HCT116 (cell line): ENCODE measurements at regions not wholly inside any gene's neighbourhood (a gene's known extent, or its start where the extent isn't known, plus 50 kb on each side); places are given as distances from the start of the nearest gene placed in this dataset.

Source experiments
- EZH2 ChIP-seq: fragments of 200-600 bp; sonication (generic); IDR thresholded peaks from 2 replicates; pipeline ENCODE4 v1.6.1; 2017; ENCODE audit warnings: antibody characterized with exemption, mixed run types
- FOSL1 ChIP-seq: IDR thresholded peaks from 2 replicates; pipeline ENCODE4 v1.6.1; 2012; ENCODE audit warnings: low read depth
- JUND ChIP-seq: IDR thresholded peaks from 2 replicates; pipeline ENCODE4 v1.6.1; 2012
- TF ChIP-seq, protein P1 (sequence below): IDR thresholded peaks from 2 replicates; pipeline ENCODE4 v1.6.1; 2012
- TF ChIP-seq, protein P2 (sequence below), 3 experiments: fragments of 200-600 bp in 1 of 3; sonication (generic) in 1 of 3; IDR thresholded peaks in 2 of 3; conservative IDR thresholded peaks in 1 of 3; 2 replicates each; pipeline ENCODE4 v1.5.1; 2012 to 2017; ENCODE audit warnings: low read depth in 2 of 3, low read length in 2 of 3, antibody characterized with exemption in 1 of 3, borderline replicate concordance in 1 of 3, control low read depth in 1 of 3, mild to moderate bottlenecking in 1 of 3, mixed read lengths in 1 of 3, mixed run types in 1 of 3, moderate library complexity in 1 of 3; ENCODE audit not compliant: insufficient read depth in 1 of 3

- TF ChIP-seq, protein P1, sequence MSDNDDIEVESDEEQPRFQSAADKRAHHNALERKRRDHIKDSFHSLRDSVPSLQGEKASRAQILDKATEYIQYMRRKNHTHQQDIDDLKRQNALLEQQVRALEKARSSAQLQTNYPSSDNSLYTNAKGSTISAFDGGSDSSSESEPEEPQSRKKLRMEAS, result peak; percentile 90
- peak; percentile 75 for TF ChIP-seq FOSL1
- TF ChIP-seq JUND, result peak; percentile 73
- TF ChIP-seq, protein P2, sequence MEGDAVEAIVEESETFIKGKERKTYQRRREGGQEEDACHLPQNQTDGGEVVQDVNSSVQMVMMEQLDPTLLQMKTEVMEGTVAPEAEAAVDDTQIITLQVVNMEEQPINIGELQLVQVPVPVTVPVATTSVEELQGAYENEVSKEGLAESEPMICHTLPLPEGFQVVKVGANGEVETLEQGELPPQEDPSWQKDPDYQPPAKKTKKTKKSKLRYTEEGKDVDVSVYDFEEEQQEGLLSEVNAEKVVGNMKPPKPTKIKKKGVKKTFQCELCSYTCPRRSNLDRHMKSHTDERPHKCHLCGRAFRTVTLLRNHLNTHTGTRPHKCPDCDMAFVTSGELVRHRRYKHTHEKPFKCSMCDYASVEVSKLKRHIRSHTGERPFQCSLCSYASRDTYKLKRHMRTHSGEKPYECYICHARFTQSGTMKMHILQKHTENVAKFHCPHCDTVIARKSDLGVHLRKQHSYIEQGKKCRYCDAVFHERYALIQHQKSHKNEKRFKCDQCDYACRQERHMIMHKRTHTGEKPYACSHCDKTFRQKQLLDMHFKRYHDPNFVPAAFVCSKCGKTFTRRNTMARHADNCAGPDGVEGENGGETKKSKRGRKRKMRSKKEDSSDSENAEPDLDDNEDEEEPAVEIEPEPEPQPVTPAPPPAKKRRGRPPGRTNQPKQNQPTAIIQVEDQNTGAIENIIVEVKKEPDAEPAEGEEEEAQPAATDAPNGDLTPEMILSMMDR (IDR thresholded peaks at IDR 0.05 in 2 of 3, conservative IDR thresholded peaks at IDR 0.05 in 1 of 3; ENCODE audit: borderline replicate concordance in 1 of 3, insufficient read depth in 1 of 3, low read depth in 2 of 3, low read length in 2 of 3), result no peak
- no peak for TF ChIP-seq EZH2
Observed at GRCh38 chr5:173789031-173789920, 98.9 kb upstream of the CPEB4 start.
